HFFc6 (cell line): ENCODE measurements at regions not wholly inside any gene's neighbourhood (a gene's known extent, or its start where the extent isn't known, plus 50 kb on each side); places are given as distances from the start of the nearest gene placed in this dataset.

Experiments
- DNase-seq: peaks from one replicate; pipeline ENCODE4 v3.0.0-alpha.2; 2018
- H3K27ac Mint-ChIP-seq: 2 replicates; pipeline ENCODE4 v1.8.0; 2020; ENCODE audit warnings: mild to moderate bottlenecking, mixed read lengths
- H3K27me3 Mint-ChIP-seq: 2 replicates; pipeline ENCODE4 v1.8.0; 2021; ENCODE audit warnings: mild to moderate bottlenecking, moderate library complexity, mixed read lengths; ENCODE audit not compliant: insufficient read depth
- H3K36me3 Mint-ChIP-seq: 2 replicates; pipeline ENCODE4 v1.8.0; 2021; ENCODE audit warnings: low read depth, mixed read lengths
- H3K4me1 Mint-ChIP-seq: 2 replicates; pipeline ENCODE4 v1.8.0; 2020; ENCODE audit warnings: low read depth, mixed read lengths
- H3K4me3 Mint-ChIP-seq: 2 replicates; pipeline ENCODE4 v1.8.0; 2020; ENCODE audit warnings: mild to moderate bottlenecking, moderate library complexity, mixed read lengths
- H3K9me3 Mint-ChIP-seq: 2 replicates; pipeline ENCODE4 v1.8.0; 2020; ENCODE audit warnings: mild to moderate bottlenecking, mixed read lengths
- CTCF ChIP-seq: fragments of 200-600 bp; sonication (generic); IDR thresholded peaks from 2 replicates; pipeline ENCODE4 v1.5.0; 2021; ENCODE audit warnings: antibody characterized with exemption, mild to moderate bottlenecking

GRCh38 chr18:77393519-77393918, 143.9 kb downstream of the GALR1 start:
- 0 out of 2 replicates have a peak, but pooled peaks cover 5% of the 10 kb centered on the region for H3K36me3 Mint-ChIP-seq
- no peaks in the 10 kb centered on the region for H3K4me1 Mint-ChIP-seq
- no peaks in the 10 kb centered on the region for H3K27me3 Mint-ChIP-seq
- H3K9me3 Mint-ChIP-seq, result peaks cover 42% of the 10 kb centered on the region
- H3K4me3 Mint-ChIP-seq, result no peak overlapping the region
- no peak for DNase-seq
- no peak overlapping the region for H3K27ac Mint-ChIP-seq
- no peak for TF ChIP-seq CTCF

GRCh38 chr18:77395953-77396352, 146.3 kb downstream of the GALR1 start:
- TF ChIP-seq CTCF, result no peak
- no peaks in the 10 kb centered on the region for H3K27me3 Mint-ChIP-seq
- H3K9me3 Mint-ChIP-seq, result peaks cover 23% of the 10 kb centered on the region
- no peak for DNase-seq
- no peak overlapping the region for H3K27ac Mint-ChIP-seq
- 0 out of 2 replicates have a peak, but pooled peaks cover 5% of the 10 kb centered on the region for H3K36me3 Mint-ChIP-seq
- H3K4me1 Mint-ChIP-seq, result no peaks in the 10 kb centered on the region
- H3K4me3 Mint-ChIP-seq, result no peak overlapping the region

- no peak for TF ChIP-seq CTCF
- Mint-ChIP-seq H3K27ac (no peak overlapping the region), H3K4me1 (no peaks in the 10 kb centered on the region), H3K27me3 (no peaks in the 10 kb centered on the region), H3K36me3 (0 out of 2 replicates have a peak, but pooled peaks cover 5% of the 10 kb centered on the region), H3K4me3 (no peak overlapping the region), H3K9me3 (peaks cover 18% of the 10 kb centered on the region)
- no peak for DNase-seq
Measured at GRCh38 chr18:77397056-77397455, 147.4 kb downstream of the GALR1 start.

DNA sequence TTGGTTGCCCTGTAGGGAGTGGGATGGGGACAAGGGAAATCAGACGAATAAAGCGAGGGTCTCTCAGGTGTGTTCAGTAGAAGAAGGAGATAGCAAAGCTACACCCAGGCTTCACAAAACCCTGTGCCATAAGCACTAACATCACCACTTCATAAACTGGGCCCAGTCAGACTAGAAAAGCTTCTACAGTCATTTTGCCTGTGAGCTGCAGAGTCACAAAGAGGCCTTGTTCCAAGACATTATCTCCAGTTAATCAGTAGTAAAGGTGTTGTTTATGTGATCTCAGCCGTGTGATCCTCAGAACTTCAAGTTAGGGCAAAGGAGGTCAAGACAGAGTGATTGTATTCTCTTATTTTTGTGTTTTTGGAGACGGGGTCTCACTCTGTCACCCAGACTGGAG, 148.0 kb downstream of the GALR1 start:
- 0 out of 2 replicates have a peak, but pooled peaks cover 5% of the 10 kb centered on the region for H3K36me3 Mint-ChIP-seq
- H3K27me3 Mint-ChIP-seq, result no peaks in the 10 kb centered on the region
- H3K4me3 Mint-ChIP-seq, result no peak overlapping the region
- no peaks in the 10 kb centered on the region for H3K4me1 Mint-ChIP-seq
- DNase-seq, result no peak
- no peak overlapping the region for H3K27ac Mint-ChIP-seq
- TF ChIP-seq CTCF, result no peak
- H3K9me3 Mint-ChIP-seq, result peaks cover 15% of the 10 kb centered on the region

DNA sequence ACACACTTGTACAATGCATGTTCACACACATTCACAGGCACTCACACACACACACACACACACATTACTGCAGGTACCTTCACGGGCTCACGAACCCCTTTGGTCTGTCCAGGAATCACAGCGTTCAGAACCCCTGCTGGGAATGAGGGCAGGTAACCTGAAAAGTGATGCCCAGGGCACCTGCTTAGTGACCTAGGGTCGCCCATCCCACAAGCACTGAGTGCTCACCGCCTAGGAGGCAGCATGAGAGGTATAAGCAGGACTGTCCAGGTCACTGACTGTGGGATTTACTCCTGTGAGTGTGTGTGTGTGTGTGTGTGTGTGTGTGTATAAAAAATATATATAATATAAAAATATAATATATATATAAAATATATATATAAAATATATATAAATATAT, 150.9 kb downstream of the GALR1 start:
- Mint-ChIP-seq H3K27ac (no peak overlapping the region), H3K4me3 (no peak overlapping the region), H3K9me3 (peaks cover 4% of the 10 kb centered on the region; the same call in 1 of the 2 replicates), H3K4me1 (no peaks in the 10 kb centered on the region), H3K36me3 (0 out of 2 replicates have a peak, but pooled peaks cover 5% of the 10 kb centered on the region), H3K27me3 (no peaks in the 10 kb centered on the region)
- TF ChIP-seq CTCF, result no peak
- no peak for DNase-seq

GRCh38 chr18:77401173-77401572, 151.5 kb downstream of the GALR1 start:
- Mint-ChIP-seq H3K36me3 (0 out of 2 replicates have a peak, but pooled peaks cover 5% of the 10 kb centered on the region), H3K27ac (no peak overlapping the region), H3K27me3 (no peaks in the 10 kb centered on the region), H3K9me3 (peaks cover 4% of the 10 kb centered on the region; the same call in 1 of the 2 replicates), H3K4me1 (no peaks in the 10 kb centered on the region), H3K4me3 (no peak overlapping the region)
- no peak for DNase-seq
- TF ChIP-seq CTCF, result no peak
